ENCODE measurements at regions not wholly inside any gene's neighbourhood (a gene's known extent, or its start where the extent isn't known, plus 50 kb on each side); places are given as distances from the start of the nearest gene placed in this dataset.

DNA sequence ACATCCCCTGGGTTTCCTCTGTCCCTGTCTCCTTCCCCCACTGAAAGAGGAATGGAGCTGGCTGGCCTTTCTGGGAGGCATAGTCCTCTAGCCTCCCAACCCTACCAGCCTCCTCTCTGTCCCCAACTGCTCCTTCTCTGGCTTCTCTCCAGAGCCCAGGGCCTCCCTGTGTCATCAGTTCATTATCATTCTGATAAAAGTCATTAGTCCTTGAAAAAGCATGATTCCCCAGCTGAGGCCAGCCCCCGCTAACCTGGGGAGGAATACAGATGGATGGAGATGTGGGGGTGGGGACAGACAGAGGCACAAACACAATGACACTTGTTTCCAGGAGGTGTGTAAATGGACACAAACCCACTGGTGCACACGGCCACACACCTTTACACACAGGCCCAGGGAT is 73.6 kb upstream of the HSPA9 start:
- H3K27ac ChIP-seq = peak overlapping the region; percentile 76
- no peaks in the 10 kb centered on the region for H3K9me3 ChIP-seq (ENCODE audit: severe bottlenecking)
- no peaks in the 10 kb centered on the region for H3K27me3 ChIP-seq (ENCODE audit: insufficient read depth, low read depth, severe bottlenecking)
- no peak for DNase-seq
- peak overlapping the region; percentile 22 for H3K4me3 ChIP-seq (ENCODE audit: low read depth, low read length)
- TF ChIP-seq, protein P1, sequence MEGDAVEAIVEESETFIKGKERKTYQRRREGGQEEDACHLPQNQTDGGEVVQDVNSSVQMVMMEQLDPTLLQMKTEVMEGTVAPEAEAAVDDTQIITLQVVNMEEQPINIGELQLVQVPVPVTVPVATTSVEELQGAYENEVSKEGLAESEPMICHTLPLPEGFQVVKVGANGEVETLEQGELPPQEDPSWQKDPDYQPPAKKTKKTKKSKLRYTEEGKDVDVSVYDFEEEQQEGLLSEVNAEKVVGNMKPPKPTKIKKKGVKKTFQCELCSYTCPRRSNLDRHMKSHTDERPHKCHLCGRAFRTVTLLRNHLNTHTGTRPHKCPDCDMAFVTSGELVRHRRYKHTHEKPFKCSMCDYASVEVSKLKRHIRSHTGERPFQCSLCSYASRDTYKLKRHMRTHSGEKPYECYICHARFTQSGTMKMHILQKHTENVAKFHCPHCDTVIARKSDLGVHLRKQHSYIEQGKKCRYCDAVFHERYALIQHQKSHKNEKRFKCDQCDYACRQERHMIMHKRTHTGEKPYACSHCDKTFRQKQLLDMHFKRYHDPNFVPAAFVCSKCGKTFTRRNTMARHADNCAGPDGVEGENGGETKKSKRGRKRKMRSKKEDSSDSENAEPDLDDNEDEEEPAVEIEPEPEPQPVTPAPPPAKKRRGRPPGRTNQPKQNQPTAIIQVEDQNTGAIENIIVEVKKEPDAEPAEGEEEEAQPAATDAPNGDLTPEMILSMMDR (IDR thresholded peaks at IDR 0.05; ENCODE audit: low read depth, low read length) = no peak
- H3K36me3 ChIP-seq = no peaks in the 10 kb centered on the region

DNA sequence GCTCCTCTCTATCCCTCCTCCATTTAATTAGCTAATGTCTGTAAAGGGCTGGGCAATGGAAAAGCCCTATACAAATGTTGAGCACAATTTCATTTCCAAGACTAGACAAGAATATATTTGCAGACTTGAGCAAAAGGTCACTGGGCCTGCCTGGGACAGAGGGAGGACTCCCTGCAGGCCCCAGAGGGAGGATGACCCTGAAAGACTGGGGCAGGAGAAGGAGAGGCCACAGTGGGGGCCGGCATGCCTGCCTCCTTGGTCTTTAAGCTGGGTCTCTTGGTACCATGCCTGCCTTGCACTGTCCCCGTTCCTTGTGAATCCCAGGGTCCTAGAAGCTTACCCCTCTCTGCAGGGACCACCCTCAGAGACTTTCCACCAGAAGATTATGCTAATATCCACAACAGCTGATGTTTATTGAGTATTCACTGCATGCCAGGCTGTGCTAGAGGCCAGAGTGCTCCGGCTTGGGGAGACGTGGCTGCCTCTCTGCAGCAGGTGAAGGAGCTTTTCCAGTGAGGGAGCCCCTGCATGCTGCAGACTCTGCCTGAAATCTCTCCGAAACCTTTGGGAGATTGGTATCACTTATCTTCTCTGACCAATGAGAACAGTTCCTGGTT is 72.7 kb upstream of the HSPA9 start:
- Histone ChIP-seq H3K27me3 (ENCODE audit: insufficient read depth, low read depth, severe bottlenecking) (no peaks in the 10 kb centered on the region), H3K36me3 (no peaks in the 10 kb centered on the region), H3K4me3 (ENCODE audit: low read depth, low read length) (no peak overlapping the region), H3K9me3 (ENCODE audit: severe bottlenecking) (no peaks in the 10 kb centered on the region), H3K27ac (peak overlapping the region; percentile 76; the same call in 1 of the 2 replicates)
- TF ChIP-seq, protein P1 (IDR thresholded peaks at IDR 0.05; ENCODE audit: low read depth, low read length) = no peak
- DNase-seq = no peak

DNA sequence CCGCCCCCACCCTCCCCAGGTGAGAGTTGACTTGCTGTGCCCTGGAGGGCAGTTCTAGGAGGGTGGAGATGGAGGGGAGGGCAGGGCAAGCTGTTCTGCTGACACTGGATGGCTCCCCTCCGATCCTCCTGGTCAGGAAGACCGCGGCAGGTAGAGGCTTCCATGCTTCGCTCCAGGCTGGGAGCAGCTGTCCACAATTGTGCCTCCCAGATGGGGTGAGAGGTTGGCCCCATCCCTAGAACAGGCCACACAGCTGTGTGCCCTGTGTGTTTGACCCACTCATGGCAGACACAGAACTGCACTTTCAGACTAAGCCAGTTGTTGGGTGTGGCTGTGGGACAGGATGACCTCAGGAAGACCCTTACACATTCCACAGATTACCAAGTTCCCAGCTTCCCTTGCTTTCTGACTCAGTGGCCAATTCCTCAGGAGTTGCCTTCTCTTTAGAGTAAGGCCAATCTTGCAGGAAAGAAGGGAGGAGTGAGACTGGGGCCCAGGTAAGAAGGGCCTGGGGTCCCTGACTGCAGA is 72.1 kb upstream of the HSPA9 start:
- H3K27me3 ChIP-seq (ENCODE audit: insufficient read depth, low read depth, severe bottlenecking) = no peaks in the 10 kb centered on the region
- no peak for DNase-seq
- no peaks in the 10 kb centered on the region for H3K9me3 ChIP-seq (ENCODE audit: severe bottlenecking)
- TF ChIP-seq, protein P1 (IDR thresholded peaks at IDR 0.05; ENCODE audit: low read depth, low read length) = no peak
- no peak overlapping the region for H3K4me3 ChIP-seq (ENCODE audit: low read depth, low read length)
- H3K27ac ChIP-seq = no peak overlapping the region
- no peaks in the 10 kb centered on the region for H3K36me3 ChIP-seq

DNA sequence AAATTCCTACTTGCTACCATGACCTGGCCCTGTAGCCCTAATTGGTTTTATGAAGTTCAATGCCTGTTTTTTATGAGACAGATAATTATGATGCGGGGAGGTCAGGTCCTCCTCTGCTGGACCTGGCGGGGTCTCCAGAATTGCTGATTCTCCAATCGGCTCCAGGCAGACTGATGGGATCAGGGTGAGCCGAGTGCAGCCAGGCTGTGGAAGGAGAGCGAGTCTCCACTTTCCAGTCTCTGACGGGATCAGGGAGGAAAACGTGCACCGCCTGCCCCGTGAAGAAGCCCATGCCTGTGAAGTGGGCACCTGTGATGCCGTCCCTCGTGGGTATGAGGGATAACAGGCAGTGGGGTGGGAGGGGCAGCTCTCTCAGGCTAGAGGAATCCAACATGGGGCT is 71.5 kb upstream of the HSPA9 start:
- no peak for DNase-seq
- H3K36me3 ChIP-seq = no peaks in the 10 kb centered on the region
- TF ChIP-seq, protein P1 (IDR thresholded peaks at IDR 0.05; ENCODE audit: low read depth, low read length) = no peak
- no peak overlapping the region for H3K27ac ChIP-seq
- H3K9me3 ChIP-seq (ENCODE audit: severe bottlenecking) = no peaks in the 10 kb centered on the region
- no peaks in the 10 kb centered on the region for H3K27me3 ChIP-seq (ENCODE audit: insufficient read depth, low read depth, severe bottlenecking)
- no peak overlapping the region for H3K4me3 ChIP-seq (ENCODE audit: low read depth, low read length)

DNA sequence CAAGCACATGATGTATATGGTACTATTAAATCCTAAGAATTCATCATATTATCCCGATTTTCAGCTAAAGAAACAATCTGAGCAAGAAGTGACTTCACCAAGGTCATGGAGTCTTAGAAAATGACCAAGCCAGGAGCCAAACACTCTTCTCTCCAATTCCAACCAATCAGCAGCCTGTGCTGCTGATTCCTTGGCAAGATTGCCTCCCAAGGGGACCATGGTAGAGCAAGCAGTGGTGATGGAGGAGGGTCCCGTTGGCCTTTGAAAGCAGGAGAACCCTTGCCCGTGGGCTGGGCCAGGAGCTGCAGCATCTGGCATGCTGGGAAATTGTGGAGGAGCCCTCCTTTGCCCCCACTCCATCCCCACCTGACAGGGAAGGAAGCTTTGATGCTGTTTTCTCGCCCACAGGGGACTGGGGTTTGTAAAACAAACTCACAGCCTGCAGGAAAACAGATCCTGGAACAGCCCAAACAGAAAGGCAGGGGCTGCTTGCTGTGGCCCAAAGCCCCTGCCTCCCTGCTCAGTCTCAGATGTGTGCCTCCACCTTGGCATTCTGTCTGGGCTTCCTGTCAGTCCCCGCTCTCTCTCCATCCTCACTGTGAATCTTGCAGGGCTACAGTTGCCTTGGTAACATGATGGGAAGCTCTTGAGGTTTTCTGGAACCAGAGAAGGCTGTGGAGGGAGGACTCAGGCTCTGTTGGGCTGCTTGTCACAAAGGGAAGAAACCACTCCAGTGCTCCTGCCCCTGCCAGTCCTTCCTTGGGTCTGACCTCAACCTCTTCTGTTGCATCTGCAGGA is 70.8 kb upstream of the HSPA9 start:
- Histone ChIP-seq H3K27ac (no peak overlapping the region), H3K36me3 (no peaks in the 10 kb centered on the region), H3K27me3 (ENCODE audit: insufficient read depth, low read depth, severe bottlenecking) (no peaks in the 10 kb centered on the region), H3K9me3 (ENCODE audit: severe bottlenecking) (no peaks in the 10 kb centered on the region), H3K4me3 (ENCODE audit: low read depth, low read length) (no peak overlapping the region)
- DNase-seq = no peak
- TF ChIP-seq, protein P1 (IDR thresholded peaks at IDR 0.05; ENCODE audit: low read depth, low read length) = no peak
